K562 (cell line): ENCODE measurements at regions not wholly inside any gene's neighbourhood (a gene's known extent, or its start where the extent isn't known, plus 50 kb on each side); places are given as distances from the start of the nearest gene placed in this dataset.

Source experiments
- ATAC-seq: fragments of 200-7000 bp; cut with Tn5 transposase; 3 replicates; pipeline ENCODE4 v1.9.1; 2020; ENCODE audit warnings: moderate library complexity
- BruUV-seq: library from RNA; stranded (reverse); fragments of 400-500 nt; replicated peaks from 2 replicates; lab custom pipeline; 2021; lab: Mats Ljungman, UMichigan
- CTCF ChIA-PET: fragments of 300-600 bp; formaldehyde crosslinking; extraction: SDS; loops from one replicate; lab custom pipeline; 2021; ENCODE audit warnings: low intra/inter-chr PET ratio; lab: Yijun Ruan, JAX
- POLR2A ChIA-PET: fragments of 300-600, 350-650 bp; sonication (Branson Sonifier 250); formaldehyde crosslinking; extraction: SDS; loops from one replicate; lab custom pipeline; 2021; ENCODE audit warnings: antibody characterized with exemption, inconsistent platforms; lab: Yijun Ruan, JAX
- DNase-seq, 4 experiments: peaks; one replicate each; pipeline versions ENCODE4 v3.0.0 to v3.0.0-alpha.2; 2011 to 2018; ENCODE audit warnings: low spot score in 3 of 4, mixed read lengths in 3 of 4; ENCODE audit errors: extremely low read depth in 1 of 4
- FAIRE-seq: peaks from 2 replicates; lab custom pipeline; 2011; peaks lifted over from hg19 to GRCh38; lab: Jason Lieb, UNC
- H2AFZ ChIP-seq: 2 replicates; pipeline ENCODE4 v1.6.0; 2011; ENCODE audit warnings: low read depth, low read length, control low read depth, inconsistent platforms
- H3K27ac ChIP-seq: fragments of 200-600 bp; 3 replicates; pipeline ENCODE4 v1.8.0; 2011; ENCODE audit warnings: low read depth, mild to moderate bottlenecking, control low read depth, inconsistent platforms, low read length, moderate library complexity, mixed read lengths; ENCODE audit errors: extremely low read depth
- H3K27me3 ChIP-seq, 2 experiments: fragments of 300-600 bp in 1 of 2; 2 replicates in 1 of 2; 3 replicates in 1 of 2; pipeline versions ENCODE4 v1.6.0 to v1.8.0; 2011; ENCODE audit warnings: inconsistent platforms in 2 of 2, low read length in 2 of 2, mild to moderate bottlenecking in 1 of 2, mixed read lengths in 1 of 2, moderate library complexity in 1 of 2; ENCODE audit not compliant: control insufficient read depth in 2 of 2, insufficient read depth in 2 of 2
- H3K36me3 ChIP-seq: fragments of 300-600 bp; 3 replicates; pipeline ENCODE4 v1.8.0; 2011; ENCODE audit warnings: mild to moderate bottlenecking, low read length, inconsistent platforms; ENCODE audit not compliant: control insufficient read depth, insufficient read depth
- H3K4me1 ChIP-seq, 2 experiments: fragments of 200-600 bp in 1 of 2; replicated peaks in 1 of 2; 2 replicates in 1 of 2; 3 replicates in 1 of 2; pipeline versions ENCODE4 v1.5.1 to v1.8.0; 2011; ENCODE audit warnings: inconsistent platforms in 2 of 2, low read length in 2 of 2, mild to moderate bottlenecking in 1 of 2, mixed read lengths in 1 of 2, moderate library complexity in 1 of 2; ENCODE audit not compliant: control insufficient read depth in 2 of 2, insufficient read depth in 2 of 2
- H3K4me2 ChIP-seq: 2 replicates; pipeline ENCODE4 v1.6.1; 2011; ENCODE audit warnings: low read length, control low read depth, inconsistent platforms, mixed read lengths; ENCODE audit not compliant: insufficient read depth
- H3K4me3 ChIP-seq: fragments of 200-600 bp; sonication (generic), shearing (Covaris generic); 2 replicates; pipeline ENCODE4 v1.5.1; 2016; ENCODE audit warnings: control low read depth, inconsistent platforms
- H3K79me2 ChIP-seq: fragments of 200-600 bp; 3 replicates; pipeline ENCODE4 v1.8.0; 2011; ENCODE audit warnings: low read length, inconsistent platforms; ENCODE audit not compliant: control insufficient read depth, insufficient read depth
- H3K9ac ChIP-seq, 2 experiments: 2 replicates each; pipeline versions ENCODE4 v1.6.0 to v1.6.1; 2011; ENCODE audit warnings: low read depth in 2 of 2, low read length in 2 of 2, control low read depth in 1 of 2, inconsistent platforms in 1 of 2, mild to moderate bottlenecking in 1 of 2, mixed read lengths in 1 of 2; ENCODE audit not compliant: insufficient read depth in 1 of 2
- H3K9me1 ChIP-seq: one replicate; pipeline ENCODE4 v1.6.0; 2011; ENCODE audit warnings: inconsistent platforms, mild to moderate bottlenecking, low read length, moderate library complexity; ENCODE audit not compliant: control insufficient read depth, insufficient read depth
- H3K9me3 ChIP-seq: replicated peaks from 2 replicates; pipeline ENCODE4 v1.5.1; 2011; ENCODE audit warnings: low read depth, low read length, inconsistent platforms; ENCODE audit not compliant: control insufficient read depth, insufficient read depth
- H4K20me1 ChIP-seq: replicated peaks from 2 replicates; pipeline ENCODE4 v1.6.1; 2011; ENCODE audit warnings: low read length, inconsistent platforms, mixed read lengths; ENCODE audit not compliant: control insufficient read depth, insufficient read depth
- CXXC5 ChIP-seq: fragments of 250-450 bp; sonication (Bioruptor Pico); IDR thresholded peaks from 2 replicates; pipeline ENCODE4 v1.8.0; 2022; ENCODE audit warnings: inconsistent platforms, mild to moderate bottlenecking, moderate library complexity
- GATA2 ChIP-seq: sonication (generic); formaldehyde crosslinking; IDR thresholded peaks from 2 replicates; pipeline ENCODE4 v1.4.0; 2020; ENCODE audit warnings: mild to moderate bottlenecking, missing genetic modification reagents
- HNRNPLL ChIP-seq: fragments of 200-400 bp; formaldehyde crosslinking; IDR thresholded peaks from 2 replicates; pipeline ENCODE4 v1.6.1; 2017; ENCODE audit warnings: low read length, low read depth, mild to moderate bottlenecking; ENCODE audit not compliant: poor library complexity, severe bottlenecking
- NR2F6 ChIP-seq: fragments of 450-650 bp; formaldehyde crosslinking; IDR thresholded peaks from 2 replicates; pipeline ENCODE4 v1.4.0; 2020; ENCODE audit warnings: mild to moderate bottlenecking
- ZKSCAN1 ChIP-seq: fragments of 150-350 bp; IDR thresholded peaks from 2 replicates; pipeline ENCODE4 v1.6.1; 2016; ENCODE audit warnings: low read depth, low read length
- WGBS: fragments of 100-300 bp; shearing (Covaris generic); methylation state at CpG from one replicate; pipeline ENCODE4 v1.1.6; 2016; ENCODE audit warnings: low coverage, mixed read lengths; ENCODE audit not compliant: insufficient coverage; ENCODE audit errors: missing lambda C conversion rate; 5-methylcytosine and 5-hydroxymethylcytosine counted together
- in situ Hi-C: fragments of 300-500 bp; cut with MboI; formaldehyde crosslinking; loops from 4 replicates; pipeline ENCODE4 v1.15.0; 2018; ENCODE audit warnings: inconsistent platforms, mixed read lengths
- intact Hi-C: fragments of 100-400 bp; cut with micrococcal nuclease; formaldehyde crosslinking; loops from 2 replicates; pipeline ENCODE4 v1.14.2; 2022
- TF ChIP-seq, protein P1 (sequence below), 2 experiments: fragments of 450-650 bp; IDR thresholded peaks; 2 replicates each; pipeline ENCODE4 v1.6.1; 2016; ENCODE audit warnings: mild to moderate bottlenecking in 2 of 2, borderline replicate concordance in 1 of 2, low read depth in 1 of 2, moderate library complexity in 1 of 2
- TF ChIP-seq, protein P2 (sequence below): IDR thresholded peaks from 2 replicates; pipeline ENCODE4 v1.6.1; 2011; ENCODE audit not compliant: insufficient read length; ENCODE audit errors: extremely low read depth

DNA sequence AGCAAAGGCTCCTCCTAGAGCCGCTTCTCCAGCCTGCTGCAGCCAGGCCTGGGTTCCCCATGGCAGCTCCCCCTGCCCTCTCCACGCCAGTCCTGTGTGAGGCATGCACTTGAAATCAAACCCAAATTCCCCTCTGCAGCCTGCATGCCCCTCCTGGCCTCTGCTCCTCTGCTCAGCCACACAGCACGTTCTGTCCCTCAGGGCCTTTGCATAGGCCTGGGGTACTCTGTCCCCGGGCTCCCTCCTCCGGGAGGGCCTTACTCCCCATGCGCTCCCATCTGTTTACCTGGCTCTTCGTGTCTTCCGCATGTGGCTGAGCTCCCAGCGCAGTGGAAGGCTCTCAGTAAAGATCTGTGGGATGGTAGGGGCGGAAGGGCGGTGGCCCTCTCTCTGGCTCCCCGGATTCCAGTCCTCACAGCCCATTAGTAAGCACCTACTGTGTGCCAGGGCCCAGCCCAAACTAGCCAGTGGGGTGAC is 203.5 kb upstream of the IER5L start:
- TF ChIP-seq NR2F6 (CRISPR knock-in tag) (no peak), CXXC5 (CRISPR knock-in tag) (no peak), HNRNPLL (peak; percentile 45), ZKSCAN1 (peak; percentile 89)
- Histone ChIP-seq H2AFZ (no peak overlapping the region), H3K79me2 (no peaks in the 10 kb centered on the region), H3K36me3 (no peaks in the 10 kb centered on the region), H3K4me1 (peaks cover 0 to 17% of the 10 kb centered on the region in 2 experiments; a peak in 3 of 5 replicates), H3K9me3 (no peaks in the 10 kb centered on the region), H3K9me1 (no peaks in the 10 kb centered on the region), H4K20me1 (no peaks in the 10 kb centered on the region), H3K4me2 (no peak overlapping the region), H3K27me3 (peaks cover 7 to 28% of the 10 kb centered on the region in 2 experiments), H3K9ac (peak overlapping the region in 1 of 2 experiments; percentile 48; a peak in 2 of 4 replicates), H3K4me3 (no peak overlapping the region), H3K27ac (no peak overlapping the region)
- in situ Hi-C loops (no loop called here), intact Hi-C loops (no loop called here)
- DNase-seq = no peak
- ChIA-PET POLR2A (no interaction called here), CTCF (no interaction called here)
- no peak for FAIRE-seq
- ATAC-seq = peak; percentile 27; the same call in 1 of the 3 replicates
- 19% methylated on average over 12 of the region's 12 CpGs for WGBS
- BruUV-seq = no TSS peak

DNA sequence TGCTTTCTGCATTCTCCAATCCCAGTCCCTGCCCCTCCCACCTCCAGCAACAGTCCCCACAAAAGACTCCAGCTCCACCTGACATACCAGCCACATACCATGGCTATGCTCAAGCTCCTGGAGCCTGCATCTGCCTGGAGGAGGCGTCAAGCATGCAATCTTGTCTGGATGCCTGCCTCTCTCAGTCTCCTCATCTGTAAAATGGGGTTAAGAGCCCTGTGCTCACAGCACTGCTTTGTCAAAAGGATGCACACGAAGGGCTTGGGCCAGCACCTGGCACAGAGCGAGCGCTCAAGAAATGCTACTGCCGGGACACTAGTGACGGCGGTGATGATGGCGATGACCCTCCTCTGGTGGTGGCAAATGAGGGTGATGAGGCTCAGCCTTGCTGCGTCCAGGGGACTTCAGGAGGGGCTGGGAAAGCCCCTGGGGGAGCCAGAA is 202.9 kb upstream of the IER5L start:
- WGBS = 43% methylated on average over 9 of the region's 9 CpGs
- DNase-seq = no peak
- Histone ChIP-seq H3K9me3 (no peaks in the 10 kb centered on the region), H3K9ac (no peak overlapping the region), H3K27me3 (peaks cover 7 to 28% of the 10 kb centered on the region in 2 experiments), H3K4me1 (peaks cover 0 to 17% of the 10 kb centered on the region in 2 experiments; a peak in 3 of 5 replicates), H3K4me2 (no peak overlapping the region), H3K79me2 (no peaks in the 10 kb centered on the region), H3K4me3 (no peak overlapping the region), H3K9me1 (no peaks in the 10 kb centered on the region), H3K27ac (no peak overlapping the region), H2AFZ (no peak overlapping the region), H3K36me3 (no peaks in the 10 kb centered on the region), H4K20me1 (no peaks in the 10 kb centered on the region)
- CTCF ChIA-PET = no interaction called here
- no TSS peak for BruUV-seq
- FAIRE-seq = no peak
- ATAC-seq = no peak
- in situ Hi-C loops = no loop called here
- intact Hi-C loops = no loop called here
- POLR2A ChIA-PET = no interaction called here
- TF ChIP-seq, protein P1, sequence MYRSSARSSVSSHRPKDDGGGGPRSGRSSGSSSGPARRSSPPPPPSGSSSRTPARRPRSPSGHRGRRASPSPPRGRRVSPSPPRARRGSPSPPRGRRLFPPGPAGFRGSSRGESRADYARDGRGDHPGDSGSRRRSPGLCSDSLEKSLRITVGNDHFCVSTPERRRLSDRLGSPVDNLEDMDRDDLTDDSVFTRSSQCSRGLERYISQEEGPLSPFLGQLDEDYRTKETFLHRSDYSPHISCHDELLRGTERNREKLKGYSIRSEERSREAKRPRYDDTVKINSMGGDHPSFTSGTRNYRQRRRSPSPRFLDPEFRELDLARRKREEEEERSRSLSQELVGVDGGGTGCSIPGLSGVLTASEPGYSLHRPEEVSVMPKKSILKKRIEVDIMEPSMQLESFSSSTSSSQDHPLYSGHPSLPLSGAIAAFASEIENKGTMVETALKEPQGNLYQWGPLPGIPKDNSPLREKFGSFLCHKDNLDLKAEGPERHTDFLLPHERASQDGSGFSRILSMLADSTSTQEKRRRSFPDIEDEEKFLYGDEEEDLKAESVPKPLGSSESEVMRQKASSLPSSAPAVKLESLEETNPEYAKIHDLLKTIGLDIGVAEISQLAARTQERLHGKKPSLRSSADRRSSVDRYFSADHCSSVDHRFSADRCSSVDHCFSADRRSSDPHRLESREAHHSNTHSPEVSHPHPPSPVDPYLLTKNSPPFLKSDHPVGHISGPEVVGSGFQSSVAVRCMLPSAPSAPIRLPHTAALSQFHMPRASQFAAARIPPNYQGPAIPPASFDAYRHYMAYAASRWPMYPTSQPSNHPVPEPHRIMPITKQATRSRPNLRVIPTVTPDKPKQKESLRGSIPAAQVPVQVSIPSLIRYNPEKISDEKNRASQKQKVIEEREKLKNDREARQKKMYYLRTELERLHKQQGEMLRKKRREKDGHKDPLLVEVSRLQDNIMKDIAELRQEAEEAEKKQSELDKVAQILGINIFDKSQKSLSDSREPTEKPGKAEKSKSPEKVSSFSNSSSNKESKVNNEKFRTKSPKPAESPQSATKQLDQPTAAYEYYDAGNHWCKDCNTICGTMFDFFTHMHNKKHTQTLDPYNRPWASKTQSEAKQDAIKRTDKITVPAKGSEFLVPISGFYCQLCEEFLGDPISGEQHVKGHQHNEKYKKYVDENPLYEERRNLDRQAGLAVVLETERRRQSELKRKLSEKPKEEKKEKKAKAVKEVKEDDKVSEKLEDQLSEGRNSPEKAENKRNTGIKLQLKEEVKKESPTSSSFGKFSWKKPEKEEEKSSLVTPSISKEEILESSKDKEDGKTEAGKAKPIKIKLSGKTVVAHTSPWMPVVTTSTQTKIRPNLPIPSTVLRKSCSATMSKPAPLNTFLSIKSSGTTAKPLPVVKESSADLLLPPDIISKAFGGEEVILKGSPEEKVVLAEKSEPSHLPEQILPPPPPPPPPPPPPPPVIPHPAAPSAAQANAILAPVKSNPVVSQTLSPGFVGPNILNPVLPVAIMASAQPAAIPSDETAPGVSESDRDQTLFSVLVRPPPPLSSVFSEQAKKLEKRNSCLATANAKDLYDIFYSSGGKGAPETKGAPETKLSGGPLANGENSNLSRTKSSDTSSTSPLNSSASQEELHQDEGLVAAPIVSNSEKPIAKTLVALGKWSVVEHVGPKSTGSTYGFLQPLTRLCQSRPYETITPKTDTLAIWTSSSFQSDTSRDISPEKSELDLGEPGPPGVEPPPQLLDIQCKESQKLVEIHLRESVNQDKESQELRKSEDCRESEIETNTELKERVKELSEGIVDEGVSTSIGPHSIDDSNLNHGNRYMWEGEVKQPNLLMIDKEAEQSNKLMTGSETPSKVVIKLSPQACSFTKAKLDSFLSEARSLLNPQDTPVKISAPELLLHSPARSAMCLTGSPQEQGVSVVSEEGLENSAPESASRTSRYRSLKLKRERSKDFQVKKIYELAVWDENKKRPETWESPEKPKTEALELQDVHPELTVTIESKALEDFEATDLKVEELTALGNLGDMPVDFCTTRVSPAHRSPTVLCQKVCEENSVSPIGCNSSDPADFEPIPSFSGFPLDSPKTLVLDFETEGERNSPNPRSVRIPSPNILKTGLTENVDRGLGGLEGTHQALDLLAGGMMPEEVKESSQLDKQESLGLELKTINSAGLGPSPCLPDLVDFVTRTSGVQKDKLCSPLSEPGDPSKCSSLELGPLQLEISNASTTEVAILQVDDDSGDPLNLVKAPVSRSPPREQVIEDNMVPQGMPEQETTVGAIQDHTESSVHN (IDR thresholded peaks at IDR 0.05; ENCODE audit: borderline replicate concordance in 1 of 2, low read depth in 1 of 2) = no peak
- no peak for TF ChIP-seq GATA2
- TF ChIP-seq, protein P2, sequence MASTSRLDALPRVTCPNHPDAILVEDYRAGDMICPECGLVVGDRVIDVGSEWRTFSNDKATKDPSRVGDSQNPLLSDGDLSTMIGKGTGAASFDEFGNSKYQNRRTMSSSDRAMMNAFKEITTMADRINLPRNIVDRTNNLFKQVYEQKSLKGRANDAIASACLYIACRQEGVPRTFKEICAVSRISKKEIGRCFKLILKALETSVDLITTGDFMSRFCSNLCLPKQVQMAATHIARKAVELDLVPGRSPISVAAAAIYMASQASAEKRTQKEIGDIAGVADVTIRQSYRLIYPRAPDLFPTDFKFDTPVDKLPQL = no peak
